ENCODE measurements at regions not wholly inside any gene's neighbourhood (a gene's known extent, or its start where the extent isn't known, plus 50 kb on each side); places are given as distances from the start of the nearest gene placed in this dataset.
A peak's percentile ranks its signal among the peaks of the same experiment; 100 is the strongest.
"Not testable (repeated sequence)": the region's sequence is repeated elsewhere in the genome, so short reads cannot be mapped to it uniquely, and the experiment has no call there.

DNA sequence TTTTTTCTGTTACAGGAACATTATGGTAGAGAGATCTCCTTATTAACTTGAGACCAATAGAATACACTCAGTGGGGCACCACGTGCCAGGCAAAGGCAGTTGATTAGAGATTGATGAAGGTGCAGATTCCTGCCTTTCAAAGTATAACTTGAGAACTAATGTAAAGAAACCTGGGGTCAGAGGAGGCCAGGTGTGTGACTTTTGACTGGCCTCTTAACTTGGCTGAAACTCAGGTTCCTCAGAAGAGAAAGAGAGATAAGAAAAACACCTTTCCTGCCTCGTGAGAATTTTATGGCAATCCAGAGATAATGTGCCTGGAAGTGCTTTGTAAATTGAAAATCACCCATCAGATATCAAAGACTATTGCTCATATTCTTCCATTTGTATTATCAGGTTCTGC, 110.7 kb upstream of the GZMB start:
- DNase-seq, result no peak

DNA sequence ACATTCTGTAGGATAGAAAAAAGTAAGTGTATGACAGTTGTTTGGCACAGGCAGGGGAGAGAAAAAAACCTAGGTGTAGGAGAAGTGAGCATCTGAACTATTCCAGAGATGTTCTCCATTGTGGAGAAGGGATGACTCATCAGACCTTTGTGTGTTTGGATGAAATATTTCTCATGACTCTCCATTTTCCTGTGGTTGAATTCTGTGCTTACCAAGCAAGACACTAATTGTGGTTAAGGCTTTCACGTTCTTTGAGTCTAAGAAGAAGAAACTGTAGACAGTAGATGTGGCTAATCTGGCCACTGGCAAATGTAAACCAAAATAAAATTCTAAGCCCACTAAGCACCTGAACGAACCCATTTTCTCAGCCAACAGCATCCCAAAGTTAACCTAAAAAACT, 107.9 kb upstream of the GZMB start:
- DNase-seq, result no peak

DNA sequence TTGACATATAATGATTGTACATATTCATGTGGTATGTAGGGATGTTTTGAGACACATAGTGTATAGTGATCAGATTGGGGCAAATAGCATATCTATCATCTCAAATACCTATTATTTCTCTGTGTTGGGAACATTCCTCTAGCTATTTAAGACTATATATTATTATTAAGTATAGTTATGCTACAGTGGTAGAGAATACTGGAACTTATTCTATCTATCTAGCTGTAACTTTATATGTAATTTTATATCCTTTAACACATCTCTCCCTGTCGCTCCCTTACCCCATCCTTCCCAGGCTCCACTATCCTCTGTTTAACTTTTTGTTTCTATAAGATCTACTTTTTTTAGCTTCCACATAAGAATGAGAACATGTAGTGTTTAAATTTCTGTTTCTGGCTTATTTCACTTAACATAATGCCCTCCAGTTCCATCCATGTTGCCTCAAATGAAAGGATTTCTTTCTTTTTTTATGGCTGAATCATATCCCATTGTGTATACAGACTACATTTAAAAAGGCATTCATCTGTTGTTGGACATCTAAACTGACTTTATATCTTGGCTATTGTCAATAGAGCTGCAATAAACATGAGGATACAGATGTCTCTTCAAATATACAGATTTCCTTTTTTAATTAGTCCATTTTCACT, 102.1 kb upstream of the GZMB start:
- DNase-seq, result no peak

DNA sequence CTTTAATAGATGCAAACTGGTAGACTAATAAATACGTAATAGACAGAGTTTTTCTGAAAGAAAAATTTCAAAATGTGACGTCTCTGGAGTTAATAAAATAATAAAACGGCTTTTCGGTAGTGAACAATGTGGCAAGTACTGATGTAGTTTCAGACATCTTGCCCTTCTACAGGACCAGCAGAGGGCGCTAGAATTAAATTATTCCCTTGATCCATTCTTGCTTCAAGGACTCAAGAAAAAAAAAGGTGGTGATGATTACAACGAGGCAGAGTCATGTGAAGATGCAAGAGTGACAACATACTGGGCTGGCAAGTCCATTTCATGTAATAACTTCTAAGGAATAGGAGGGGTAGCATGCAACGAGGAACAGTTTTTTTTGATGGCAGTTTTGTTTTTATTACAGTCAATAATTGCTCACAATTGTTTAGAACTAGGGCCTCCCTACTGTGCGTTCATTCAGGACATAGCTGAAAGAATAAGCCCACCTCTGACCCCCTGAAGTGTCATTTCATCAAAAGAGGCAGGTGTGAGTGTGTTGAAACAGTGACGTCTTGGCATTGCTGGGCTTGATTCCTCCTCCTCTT, 101.0 kb upstream of the GZMB start:
- peak; percentile 70 for DNase-seq

DNA sequence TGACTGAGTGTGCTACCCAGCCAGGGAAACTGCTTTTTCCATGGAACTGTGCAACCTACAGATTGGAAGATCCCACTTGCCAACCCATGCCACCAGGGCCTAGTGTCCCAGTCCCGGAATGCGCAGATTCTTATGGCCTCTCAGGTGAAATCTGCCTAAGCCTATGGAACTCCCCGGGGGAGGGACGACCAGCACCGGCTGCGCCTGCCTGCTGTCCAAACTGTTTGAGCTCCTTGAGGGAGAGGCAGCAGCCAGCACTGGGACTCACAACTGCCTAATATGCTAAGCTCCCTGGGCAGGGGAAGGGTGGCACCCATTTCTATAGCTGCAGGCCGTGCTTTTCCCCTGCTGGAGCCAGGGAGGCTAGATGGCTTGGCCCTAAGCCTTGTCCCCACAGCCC, 92.5 kb upstream of the GZMB start:
- DNase-seq, result no peak

DNA sequence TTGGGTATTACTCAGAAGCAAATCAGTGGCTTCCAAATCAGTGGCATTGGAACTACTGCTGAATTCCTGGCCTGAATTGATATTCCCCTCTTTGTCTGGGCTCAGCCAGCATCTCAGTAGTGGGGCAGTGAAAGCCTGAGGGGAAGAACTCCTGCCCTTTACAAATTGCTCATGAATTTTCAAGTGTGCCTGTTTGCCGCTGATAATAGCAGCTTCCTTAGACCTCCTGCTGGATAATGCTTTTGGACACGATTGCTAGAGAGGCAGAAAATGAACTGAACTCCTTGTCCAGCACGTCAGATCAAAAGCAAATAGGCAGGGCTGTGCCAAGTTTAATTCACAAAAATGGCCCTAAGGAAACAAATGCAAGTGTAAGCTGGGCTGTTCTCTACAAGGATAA, 91.3 kb upstream of the GZMB start:
- DNase-seq, result no peak

DNA sequence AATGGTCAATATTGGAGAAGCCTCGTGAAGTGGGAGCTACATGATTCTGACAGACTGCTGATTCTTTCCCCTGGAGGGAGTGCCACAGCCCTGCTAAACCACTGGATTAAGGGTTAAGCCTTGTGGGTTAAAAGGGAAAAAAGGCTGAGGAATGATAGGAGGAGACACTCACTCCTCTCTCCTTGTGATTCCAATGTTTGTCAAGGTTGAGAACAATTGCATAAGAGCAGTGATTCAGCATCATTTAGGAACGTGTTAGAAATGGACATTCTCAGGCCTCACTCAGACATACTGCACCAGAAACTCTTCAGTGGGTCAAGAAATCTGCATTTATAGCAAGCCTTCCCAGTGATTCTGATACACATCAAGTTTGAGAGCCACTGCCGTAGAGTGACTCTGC, 87.8 kb upstream of the GZMB start:
- DNase-seq, result no peak

DNA sequence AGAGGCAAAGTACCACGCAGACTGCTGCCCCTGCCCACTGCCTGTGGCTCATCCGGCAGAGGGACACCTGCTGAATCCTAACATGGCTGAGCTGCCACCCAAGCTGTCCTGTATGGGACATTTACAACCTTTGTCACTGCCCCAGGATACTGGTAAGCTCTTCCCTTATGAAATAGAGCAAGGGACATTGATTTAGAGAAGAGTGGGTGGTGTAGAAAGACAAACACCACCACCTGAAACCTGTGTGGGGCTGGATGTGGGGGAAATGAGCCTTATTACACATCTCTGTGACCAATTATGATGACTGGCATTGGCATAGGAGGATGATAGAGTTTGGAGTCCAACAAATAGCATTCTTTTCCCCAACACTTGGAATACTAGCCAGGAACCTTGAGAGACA, 81.2 kb upstream of the GZMB start:
- DNase-seq, result no peak

DNA sequence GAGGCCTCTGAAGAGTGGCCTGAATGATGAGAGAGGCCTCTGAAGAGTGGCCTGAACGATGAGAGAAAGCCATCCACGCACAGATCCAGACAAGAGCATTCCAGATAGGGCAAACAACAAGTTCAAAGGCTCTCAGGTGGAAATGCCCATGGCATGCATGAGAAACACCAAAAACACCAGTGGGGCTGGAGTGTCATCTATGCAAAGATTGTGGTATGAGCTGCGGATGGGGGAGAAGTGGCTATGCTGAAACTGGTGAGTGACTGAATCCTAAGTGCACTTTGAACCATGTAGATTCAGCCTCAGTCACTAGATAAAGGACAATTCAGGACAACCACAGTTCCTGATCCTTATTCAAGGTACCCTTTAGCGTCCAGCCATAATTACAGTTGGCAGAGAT, 79.4 kb upstream of the GZMB start:
- DNase-seq, result no peak

DNA sequence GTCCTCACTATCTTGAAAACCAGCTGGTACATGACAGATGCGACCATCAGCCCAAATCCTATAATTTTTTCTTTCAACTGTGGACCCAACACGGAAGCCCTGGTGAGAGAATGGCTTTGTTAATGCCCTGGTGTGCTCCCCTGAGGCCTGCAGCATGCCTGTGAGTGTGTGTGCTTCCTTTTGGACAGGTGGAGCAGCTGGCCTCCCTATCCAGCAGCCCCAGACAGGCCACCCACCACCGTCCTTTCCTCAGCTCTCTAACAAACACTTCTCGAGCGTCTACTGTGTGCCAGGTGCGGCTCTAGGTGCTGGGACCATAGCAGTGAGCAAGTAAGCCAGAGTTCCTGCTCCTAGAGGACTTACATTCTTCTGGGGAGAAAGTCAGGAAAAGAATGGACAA, 78.9 kb upstream of the GZMB start:
- DNase-seq, result no peak

DNA sequence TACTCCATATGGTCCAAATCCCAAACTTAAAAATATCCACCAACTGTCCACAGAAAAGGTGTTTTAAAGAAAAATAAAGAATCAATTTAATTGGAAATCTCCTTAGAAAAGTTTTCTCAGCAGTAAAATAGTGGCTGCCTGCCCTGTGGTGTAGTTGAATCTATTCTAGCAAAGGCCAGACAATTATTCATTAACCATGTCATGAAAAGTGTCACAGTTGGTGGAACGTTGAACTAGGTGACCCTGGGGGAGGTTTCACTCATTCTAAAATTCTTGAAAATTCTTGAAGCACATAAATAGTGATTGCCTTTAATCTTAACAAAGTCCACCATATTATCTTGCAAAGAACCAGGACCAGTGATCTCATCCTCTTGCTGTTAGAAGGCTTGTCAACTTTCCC, 78.4 kb upstream of the GZMB start:
- DNase-seq, result no peak

DNA sequence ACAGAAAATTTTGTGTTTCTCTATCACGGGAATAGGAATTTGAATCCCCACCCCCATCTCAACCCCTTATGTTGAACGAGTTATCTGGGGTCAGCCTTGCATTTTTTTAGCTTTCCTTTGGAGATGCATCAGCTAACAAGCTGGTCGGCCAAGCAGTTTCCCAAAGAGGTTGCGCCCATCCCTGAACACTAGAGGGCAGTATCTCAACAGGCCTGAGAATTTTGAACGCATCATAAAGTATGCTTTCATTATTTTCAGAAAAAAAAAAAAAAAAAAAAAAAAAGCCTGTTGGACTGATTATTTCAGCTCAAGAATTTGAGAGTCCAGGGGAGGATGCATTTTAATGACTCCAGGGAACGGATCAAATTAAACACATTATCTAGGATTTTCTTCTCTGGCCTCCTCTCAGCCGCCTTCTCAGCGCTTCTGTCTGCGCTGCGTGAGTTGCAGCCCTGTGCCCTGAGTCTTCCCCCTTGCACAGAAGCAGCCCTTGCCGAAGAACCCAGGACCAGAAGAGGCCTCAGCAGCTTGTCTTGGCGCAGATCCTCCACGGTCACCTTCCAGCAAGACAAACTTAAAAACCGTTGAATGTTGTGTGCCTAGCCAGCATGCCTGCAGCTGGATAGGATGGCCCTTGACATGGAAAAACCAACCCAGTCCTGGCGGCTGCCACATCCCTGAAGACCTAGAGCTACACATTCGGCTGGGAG, 76.6 kb upstream of the GZMB start:
- DNase-seq, result peak; percentile 68

DNA sequence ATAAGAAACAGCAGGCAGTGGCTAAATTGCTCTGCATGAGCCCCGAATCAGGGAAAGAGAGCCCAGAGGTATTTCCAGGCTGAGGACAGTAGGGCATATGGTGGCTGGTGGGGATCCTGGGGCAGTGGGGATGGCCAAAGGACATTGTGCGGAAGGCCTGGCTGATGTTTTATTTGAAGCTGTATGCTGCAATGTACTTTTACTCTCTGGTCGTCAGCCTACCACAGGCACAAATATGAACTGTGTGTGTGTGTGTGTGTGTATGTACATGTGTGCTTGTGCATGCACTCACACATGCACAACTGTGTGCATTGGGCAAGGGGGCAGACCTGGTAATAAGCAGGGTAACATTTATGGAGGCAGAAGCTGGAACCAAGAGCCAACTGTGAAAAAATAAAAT, 74.7 kb upstream of the GZMB start:
- DNase-seq, result no peak

DNA sequence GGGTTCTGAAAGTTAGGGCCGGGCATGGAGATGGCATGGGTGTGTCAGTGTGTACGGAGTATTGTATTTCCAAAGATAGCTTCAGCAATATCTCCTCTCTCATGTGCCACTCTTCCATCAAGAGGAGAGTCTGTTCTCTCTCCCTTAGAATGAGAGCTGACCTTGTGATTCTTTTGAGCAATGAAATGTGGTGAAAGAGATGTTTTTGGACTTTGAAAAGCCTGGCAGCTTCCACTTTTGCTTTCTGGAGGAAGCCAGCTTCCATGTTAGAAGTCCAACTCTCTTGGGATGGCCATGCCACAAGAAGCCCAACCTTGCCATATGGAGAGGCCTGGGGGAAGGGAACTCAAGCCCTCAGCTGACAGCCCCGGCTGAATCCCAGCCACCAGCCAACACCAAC, 72.4 kb upstream of the GZMB start:
- no peak for DNase-seq

DNA sequence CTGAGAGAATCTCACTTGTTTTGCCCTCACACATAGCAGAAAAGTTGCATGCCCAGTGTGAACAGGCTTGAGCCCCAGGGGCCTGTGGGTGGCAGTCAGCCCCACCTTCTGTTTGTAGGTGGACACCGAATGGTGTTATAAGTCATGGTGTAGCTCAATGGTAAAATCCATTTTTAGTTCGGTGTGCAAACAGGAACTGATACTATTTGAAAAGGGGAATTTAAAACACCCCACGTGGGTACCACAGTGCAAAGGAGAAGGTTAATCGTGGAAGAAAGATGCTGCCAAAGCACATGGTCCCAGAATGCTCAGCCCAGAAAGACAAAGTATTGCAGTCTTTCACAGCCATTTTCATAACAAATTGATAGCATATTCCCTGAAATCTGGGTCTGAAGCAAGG, 71.8 kb upstream of the GZMB start:
- DNase-seq, result no peak

DNA sequence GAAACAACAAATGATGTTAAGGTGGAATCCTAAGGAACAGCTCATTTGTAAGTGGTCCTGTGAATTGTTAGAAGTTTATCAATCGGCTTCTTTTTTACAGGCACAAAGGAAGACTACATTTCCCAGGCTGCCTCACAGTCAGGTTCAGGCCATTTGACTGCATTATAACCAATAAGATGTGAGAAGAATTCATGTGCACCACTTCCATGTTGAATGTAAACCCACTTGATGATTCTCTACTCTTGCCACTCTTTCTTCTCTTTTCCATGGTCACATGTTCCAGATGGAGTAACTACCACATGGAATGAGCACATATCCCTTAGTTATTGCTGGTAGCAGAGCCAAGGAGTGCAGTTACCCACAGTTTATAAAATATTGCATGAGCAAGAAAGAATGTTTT, 67.1 kb upstream of the GZMB start:
- DNase-seq, result no peak

DNA sequence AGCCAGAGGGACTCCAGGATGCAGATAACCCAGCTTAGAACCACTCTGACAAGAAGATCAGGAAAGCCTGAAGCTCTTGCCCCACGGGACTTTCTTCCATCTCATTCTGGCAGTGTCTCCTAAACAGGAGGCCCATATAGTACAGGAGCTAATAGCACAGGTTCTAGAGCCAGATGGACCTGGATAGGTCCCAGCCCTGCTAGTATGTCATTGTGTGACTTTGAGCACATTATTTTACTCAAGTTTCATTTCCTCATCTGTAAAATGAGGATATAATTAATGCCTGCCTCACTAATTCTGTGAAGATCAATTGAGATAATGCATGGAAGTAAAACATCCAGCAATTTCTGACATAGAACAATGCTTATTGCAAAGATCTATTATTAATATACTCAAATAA, 66.5 kb upstream of the GZMB start:
- DNase-seq, result no peak

DNA sequence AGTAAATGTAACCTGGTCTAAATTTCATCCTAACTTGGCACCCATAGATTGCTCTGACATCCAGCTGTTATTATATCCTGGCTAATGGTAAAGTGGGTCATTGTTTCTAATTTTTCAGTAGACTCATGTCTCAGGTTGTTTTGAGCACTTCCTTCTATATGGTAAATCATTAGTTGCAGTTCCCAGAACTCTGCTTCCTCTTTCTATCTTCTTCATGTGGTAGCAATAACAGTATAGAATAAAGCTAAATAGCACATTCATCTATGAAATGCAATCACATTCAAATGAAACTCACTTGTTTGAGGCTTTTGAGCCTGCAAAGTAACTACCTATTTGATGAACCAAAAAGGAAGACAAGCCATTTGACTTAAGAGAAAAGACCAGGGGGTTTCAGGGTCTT, 65.1 kb upstream of the GZMB start:
- no peak for DNase-seq

DNA sequence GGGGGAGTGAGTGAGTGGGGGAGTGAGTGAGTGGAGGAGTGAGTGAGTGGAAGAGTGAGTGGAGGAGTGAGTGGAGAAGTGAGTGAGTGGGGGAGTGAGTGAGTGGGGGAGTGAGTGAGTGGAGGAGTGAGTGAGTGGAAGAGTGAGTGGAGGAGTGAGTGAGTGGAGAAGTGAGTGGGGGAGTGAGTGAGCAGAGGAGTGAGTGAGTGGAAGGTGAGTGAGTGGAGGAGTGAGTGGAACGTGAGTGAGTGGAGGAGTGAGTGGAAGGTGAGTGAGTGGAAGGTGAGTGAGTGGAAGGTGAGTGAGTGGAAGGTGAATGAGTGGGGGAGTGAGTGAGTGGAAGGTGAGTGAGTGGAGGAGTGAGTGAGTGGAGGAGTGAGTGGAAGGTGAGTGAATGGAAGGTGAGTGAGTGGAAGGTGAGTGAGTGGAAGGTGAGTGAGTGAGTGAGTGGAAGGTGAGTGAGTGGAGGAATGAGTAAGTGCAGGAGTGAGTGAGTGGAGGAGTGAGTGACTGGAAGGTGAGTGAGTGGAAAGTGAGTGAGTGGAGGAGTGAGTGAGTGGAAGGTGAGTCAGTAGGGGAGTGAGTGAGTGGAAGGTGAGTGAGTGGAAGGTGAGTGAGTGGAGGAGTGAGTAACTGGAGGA, 62.4 kb upstream of the GZMB start:
- not testable (repeated sequence) for DNase-seq

DNA sequence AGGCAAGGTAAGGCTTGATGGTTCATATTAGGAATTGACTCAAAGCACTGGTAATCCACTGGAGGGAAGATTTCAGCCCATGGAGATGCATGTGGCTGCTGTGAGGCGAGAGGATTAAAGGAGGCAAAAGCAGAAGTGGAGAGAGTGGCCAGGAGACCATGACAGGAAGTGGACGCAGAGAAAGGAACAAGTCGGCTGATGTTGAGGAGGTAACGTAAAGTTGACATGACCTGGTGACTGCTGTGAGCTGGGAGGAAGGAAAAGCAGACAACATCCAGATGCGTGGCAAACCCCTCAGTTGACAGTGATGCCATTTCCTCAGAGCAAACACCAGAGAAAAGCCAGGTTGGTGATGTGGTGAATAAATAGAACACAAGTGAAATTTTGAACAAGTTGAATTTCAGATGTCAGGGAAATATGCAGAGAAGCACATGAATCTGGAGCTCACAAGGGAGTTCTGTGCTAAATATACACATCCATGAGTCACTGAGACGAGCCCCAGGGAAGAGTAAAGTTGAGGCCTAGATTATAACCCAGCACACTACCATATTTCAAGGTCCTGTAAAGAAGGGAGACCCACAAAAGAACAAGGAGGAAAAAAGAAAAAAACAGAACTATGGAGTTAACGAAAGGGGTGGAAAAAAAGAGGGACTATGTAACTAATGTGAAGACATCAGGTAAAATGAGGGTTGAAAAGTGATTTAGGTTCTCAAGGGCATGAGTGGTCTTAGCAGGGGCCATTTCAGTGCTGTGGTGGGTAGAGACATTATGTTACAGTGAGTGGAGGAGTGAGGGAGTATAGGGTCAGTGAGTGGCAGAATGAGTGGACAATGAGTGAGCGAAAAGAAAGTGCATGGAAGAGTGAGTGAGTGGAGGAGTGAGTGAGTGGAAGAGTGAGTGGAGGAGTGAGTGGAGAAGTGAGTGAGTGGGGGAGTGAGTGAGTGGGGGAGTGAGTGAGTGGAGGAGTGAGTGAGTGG, 61.6 kb upstream of the GZMB start:
- DNase-seq, result no peak

DNA sequence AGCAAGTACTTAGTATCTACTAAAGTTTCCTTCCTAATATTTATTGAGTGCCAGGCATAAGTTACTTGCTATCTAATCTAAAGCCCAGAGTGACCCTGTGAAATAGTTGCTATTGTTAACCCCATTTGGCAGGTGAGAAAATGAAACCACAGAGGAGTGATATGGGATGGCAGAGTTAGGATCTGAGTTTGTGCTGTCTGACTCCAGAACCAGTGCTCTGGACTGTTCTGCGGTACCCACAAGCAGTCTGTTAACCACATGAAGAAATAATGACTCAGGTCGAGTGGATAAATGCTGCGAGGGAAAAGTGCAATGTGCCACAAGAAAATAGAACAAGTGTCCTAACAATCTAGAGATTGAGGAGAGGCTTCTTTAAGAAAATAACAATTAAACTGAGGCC, 60.7 kb upstream of the GZMB start:
- DNase-seq, result no peak

DNA sequence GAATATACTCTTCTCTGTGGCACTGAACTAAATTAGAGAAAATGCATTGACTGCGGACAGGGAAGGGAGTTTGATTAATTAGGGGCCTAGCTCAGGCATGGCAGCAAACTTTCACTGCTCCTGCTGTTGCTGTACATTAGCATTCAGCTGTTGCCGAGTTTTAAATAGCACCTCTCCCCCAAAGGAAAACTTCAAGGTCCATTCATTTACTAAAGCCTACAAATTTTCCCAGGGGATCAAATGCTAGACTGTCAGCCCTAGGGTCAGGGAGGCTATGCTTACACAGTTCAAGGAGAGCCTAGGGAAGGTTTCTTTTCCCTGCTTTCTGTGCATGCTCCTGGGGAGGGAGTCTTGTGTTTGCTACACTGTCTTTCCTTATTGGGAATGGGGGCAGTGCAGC, 60.0 kb upstream of the GZMB start:
- DNase-seq, result peak; percentile 53
